Pancreas (tissue), 10 donors: ENCODE measurements at regions not wholly inside any gene's neighbourhood (a gene's known extent, or its start where the extent isn't known, plus 50 kb on each side); places are given as distances from the start of the nearest gene placed in this dataset.
A peak's percentile ranks its signal among the peaks of the same experiment; 100 is the strongest.

Experiments
- ATAC-seq, 4 donors: fragments of 200-7000 bp; cut with Tn5 transposase; one replicate each; pipeline versions ENCODE4 v1.8.0 to v1.9.1; 2020; ENCODE audit warnings: mild to moderate bottlenecking in 4 of 4, moderate library complexity in 4 of 4
- DNase-seq, 6 donors: peaks; one replicate each; pipeline ENCODE4 v3.0.0-alpha.2; 2020
- FAIRE-seq: peaks from 2 replicates; lab custom pipeline; 2012; peaks lifted over from hg19 to GRCh38; lab: Jason Lieb, UNC
- H3K27ac ChIP-seq, 4 donors: fragments of 200-600 bp; sonication (generic); 1 replicate in 3 of 4; 2 replicates in 1 of 4; pipeline versions ENCODE4 v1.5.0 to v1.8.0; 2020
- H3K27me3 ChIP-seq, 4 donors: fragments of 200-600 bp; one replicate each; pipeline ENCODE4 v1.8.0; 2021
- H3K36me3 ChIP-seq, 3 donors: fragments of 200-600 bp; sonication (generic) in 1 of 3; one replicate each; pipeline versions ENCODE4 v1.5.0 to v1.8.0; 2020 to 2021
- H3K4me1 ChIP-seq, 3 donors: fragments of 200-600 bp; one replicate each; pipeline ENCODE4 v1.8.0; 2021
- H3K4me3 ChIP-seq, 4 donors: fragments of 200-600 bp; sonication (generic) in 2 of 4; one replicate each; pipeline versions ENCODE4 v1.5.0 to v1.8.0; 2020 to 2021
- H3K9me3 ChIP-seq, 4 donors: fragments of 200-600 bp; one replicate each; pipeline ENCODE4 v1.8.0; 2021
- CTCF ChIP-seq, 4 donors: fragments of 200-600 bp; sonication (generic) in 3 of 4; IDR thresholded peaks; one replicate each; pipeline versions ENCODE4 v1.5.0 to v1.8.0; 2021; ENCODE audit warnings: antibody characterized with exemption in 4 of 4
- WGBS, 2 donors: extraction: QIAGEN DNeasy Blood & Tissue Kit; methylation state at CpG; one replicate each; pipeline ENCODE4 v1.1.7; 2013; 5-methylcytosine and 5-hydroxymethylcytosine counted together
- intact Hi-C, 3 donors: fragments of 100-400 bp; cut with DNase I; formaldehyde crosslinking; loops; one replicate each; pipeline versions ENCODE4 v1.11.1 to v1.14.2; 2022
- donor health status: healthy with polysubstance abuse.
- donor health status: DM: no; HTN: no; CAD: no; lungs with moderate emphysema.
- donor health status: DM: no; HTN: no; CAD: no.
- donor health status: control.
- donor health status: control.
- donor health status: Bipolar disorder and iron deficiency.
- donor health status: DM: yes; HTN: yes; CAD: no.
- donor health status: DM: no; HTN: no; CAD: no.
- donor health status: DM: no; HTN: no; CAD: no.
- donor health status: DM: yes; HTN: yes; CAD: no.

GRCh38 chr11:106446955-106447354, 369.5 kb downstream of the AASDHPPT start:
- H3K27ac ChIP-seq: no peak overlapping the region
- no peak for FAIRE-seq
- intact Hi-C loops: no loop called here
- H3K4me1 ChIP-seq: no peaks in the 10 kb centered on the region
- no peak overlapping the region for H3K4me3 ChIP-seq
- DNase-seq: no peak
- no peaks in the 10 kb centered on the region for H3K27me3 ChIP-seq
- peaks cover 0 to 3% (median 0%) of the 10 kb centered on the region in 4 donors for H3K9me3 ChIP-seq
- no peaks in the 10 kb centered on the region for H3K36me3 ChIP-seq
- 67 to 84% methylated on average over 4 of the region's 4 CpGs for WGBS, 2 donors
- TF ChIP-seq CTCF (IDR thresholded peaks at IDR 0.05): no peak
- ATAC-seq: no peak

- 59 to 74% methylated on average over 5 of the region's 5 CpGs for WGBS, 2 donors
- H3K36me3 ChIP-seq: no peaks in the 10 kb centered on the region
- no peaks in the 10 kb centered on the region for H3K27me3 ChIP-seq
- TF ChIP-seq CTCF (IDR thresholded peaks at IDR 0.05): no peak
- H3K9me3 ChIP-seq: peaks cover 0 to 3% (median 0%) of the 10 kb centered on the region in 4 donors
- no peaks in the 10 kb centered on the region for H3K4me1 ChIP-seq
- peak in 1 of 4 donors; percentile 14 for ATAC-seq
- DNase-seq: no peak
- no peak overlapping the region for H3K4me3 ChIP-seq
- H3K27ac ChIP-seq: no peak overlapping the region
- no peak for FAIRE-seq
- intact Hi-C loops: no loop called here
Observed at GRCh38 chr11:106447631-106448191, 370.2 kb downstream of the AASDHPPT start.

- no peak for FAIRE-seq
- H3K36me3 ChIP-seq: no peaks in the 10 kb centered on the region
- intact Hi-C loops: no loop called here
- ATAC-seq: no peak
- H3K27ac ChIP-seq: no peak overlapping the region
- no peak for DNase-seq
- WGBS, 2 donors: 78 to 80% methylated on average over 3 of the region's 3 CpGs
- TF ChIP-seq CTCF (IDR thresholded peaks at IDR 0.05): no peak
- no peaks in the 10 kb centered on the region for H3K4me1 ChIP-seq
- no peaks in the 10 kb centered on the region for H3K27me3 ChIP-seq
- H3K4me3 ChIP-seq: no peak overlapping the region
- no peaks in the 10 kb centered on the region for H3K9me3 ChIP-seq
Observed at GRCh38 chr11:106449763-106450162, 372.3 kb downstream of the AASDHPPT start.

- TF ChIP-seq CTCF (IDR thresholded peaks at IDR 0.05): no peak
- DNase-seq: no peak
- no peak for ATAC-seq
- no peaks in the 10 kb centered on the region for H3K27me3 ChIP-seq
- H3K9me3 ChIP-seq: no peaks in the 10 kb centered on the region
- H3K4me3 ChIP-seq: no peak overlapping the region
- intact Hi-C loops: no loop called here
- no peak for FAIRE-seq
- WGBS, 2 donors: 63 to 66% methylated on average over 2 of the region's 2 CpGs
- H3K27ac ChIP-seq: no peak overlapping the region
- peaks cover 0 to 3% (median 0%) of the 10 kb centered on the region in 3 donors for H3K4me1 ChIP-seq
- H3K36me3 ChIP-seq: no peaks in the 10 kb centered on the region
Observed at GRCh38 chr11:106451228-106451922, 373.9 kb downstream of the AASDHPPT start.

- Histone ChIP-seq H3K9me3 (no peaks in the 10 kb centered on the region), H3K4me1 (peaks cover 0 to 15% (median 3%) of the 10 kb centered on the region in 3 donors), H3K36me3 (no peaks in the 10 kb centered on the region), H3K27me3 (no peaks in the 10 kb centered on the region), H3K27ac (peak overlapping the region in 1 of 4 donors; percentile 1), H3K4me3 (no peak overlapping the region)
- DNase-seq (no peak), FAIRE-seq (no peak), ATAC-seq (no peak)
- intact Hi-C loops: no loop called here
- WGBS, 2 donors: 54 to 68% methylated on average over 3 of the region's 3 CpGs
- no peak for TF ChIP-seq CTCF (IDR thresholded peaks at IDR 0.05)
Observed at GRCh38 chr11:106456647-106457046, 379.2 kb downstream of the AASDHPPT start.
